PC-3 (cell line): ENCODE measurements at regions not wholly inside any gene's neighbourhood (a gene's known extent, or its start where the extent isn't known, plus 50 kb on each side); places are given as distances from the start of the nearest gene placed in this dataset.

Experiments
- ATAC-seq: fragments of 200-7000 bp; cut with Tn5 transposase; 2 replicates; pipeline ENCODE4 v1.9.1; 2020; ENCODE audit warnings: mild to moderate bottlenecking, moderate library complexity
- BruUV-seq: library from RNA; stranded (reverse); fragments of 400-500 nt; replicated peaks from 2 replicates; lab custom pipeline; 2021; lab: Mats Ljungman, UMichigan
- CTCF ChIA-PET: fragments of 300-600 bp; sonication (Branson Sonifier 250); formaldehyde crosslinking; loops from one replicate; lab custom pipeline; 2022; ENCODE audit warnings: antibody characterized with exemption; lab: Charles Lee
- POLR2A ChIA-PET: fragments of 300-600 bp; sonication (Branson Sonifier 250); formaldehyde crosslinking; loops from one replicate; lab custom pipeline; 2022; ENCODE audit warnings: antibody characterized with exemption; ENCODE audit not compliant: unreplicated experiment; lab: Charles Lee
- DNase-seq: peaks from one replicate; pipeline ENCODE4 v3.0.0-alpha.2; 2015
- H2AFZ ChIP-seq: fragments of 300-600 bp; sonication (generic); 2 replicates; pipeline ENCODE4 v1.6.0; 2016; ENCODE audit warnings: antibody characterized with exemption, low read length
- H3F3A ChIP-seq: fragments of 300-600 bp; sonication (generic); one replicate; pipeline ENCODE4 v1.6.0; 2017; ENCODE audit warnings: antibody characterized with exemption, low read length, control low read depth, mild to moderate bottlenecking; ENCODE audit not compliant: unreplicated experiment
- H3K27ac ChIP-seq: fragments of 300-600 bp; sonication (generic); 2 replicates; pipeline ENCODE4 v1.5.1; 2016; ENCODE audit warnings: mild to moderate bottlenecking, low read length
- H3K27me3 ChIP-seq: fragments of 300-600 bp; sonication (generic); 2 replicates; pipeline ENCODE4 v1.6.1; 2016; ENCODE audit warnings: low read length, mixed read lengths
- H3K36me3 ChIP-seq: fragments of 300-600 bp; sonication (generic); 2 replicates; pipeline ENCODE4 v1.6.1; 2016; ENCODE audit warnings: low read depth, mixed run types, low read length, mixed read lengths
- H3K4me1 ChIP-seq: fragments of 300-600 bp; sonication (generic); 2 replicates; pipeline ENCODE4 v1.5.1; 2016; ENCODE audit warnings: low read length; ENCODE audit not compliant: insufficient read depth
- H3K4me2 ChIP-seq: fragments of 300-600 bp; sonication (generic); 2 replicates; pipeline ENCODE4 v1.6.0; 2016; ENCODE audit warnings: low read length
- H3K4me3 ChIP-seq: fragments of 300-600 bp; sonication (generic); 2 replicates; pipeline ENCODE4 v1.5.1; 2016; ENCODE audit warnings: mild to moderate bottlenecking, low read length, mixed read lengths
- H3K79me2 ChIP-seq: fragments of 300-600 bp; sonication (generic); 2 replicates; pipeline ENCODE4 v1.6.1; 2017; ENCODE audit warnings: low read length, mixed read lengths
- H3K9ac ChIP-seq: fragments of 300-600 bp; sonication (generic); 2 replicates; pipeline ENCODE4 v1.6.0; 2016; ENCODE audit warnings: mild to moderate bottlenecking, low read length
- H3K9me2 ChIP-seq: fragments of 300-600 bp; sonication (generic); replicated peaks from 2 replicates; pipeline ENCODE4 v1.6.1; 2016; ENCODE audit warnings: mixed run types, low read length, mixed read lengths
- H3K9me3 ChIP-seq: fragments of 300-600 bp; sonication (generic); 2 replicates; pipeline ENCODE4 v1.6.1; 2016; ENCODE audit warnings: low read length, mixed read lengths
- H4K20me1 ChIP-seq: fragments of 300-600 bp; sonication (generic); 2 replicates; pipeline ENCODE4 v1.6.1; 2016; ENCODE audit warnings: low read length, mixed read lengths
- CTCF ChIP-seq: fragments of 300-600 bp; sonication (generic); conservative IDR thresholded peaks from 2 replicates; pipeline ENCODE4 v1.5.1; 2017; ENCODE audit warnings: antibody characterized with exemption, low read depth, mild to moderate bottlenecking, low read length
- EZH2 ChIP-seq: fragments of 300-600 bp; sonication (generic); IDR thresholded peaks from one replicate; pipeline ENCODE4 v1.6.1; 2017; ENCODE audit warnings: antibody characterized with exemption, mild to moderate bottlenecking, low read length; ENCODE audit not compliant: unreplicated experiment
- EZH2phosphoT487 ChIP-seq: fragments of 300-600 bp; sonication (generic); IDR thresholded peaks from 2 replicates; pipeline ENCODE4 v1.6.1; 2018; ENCODE audit warnings: mild to moderate bottlenecking, antibody characterized with exemption, low read length, borderline replicate concordance
- intact Hi-C: fragments of 100-400 bp; cut with micrococcal nuclease; formaldehyde crosslinking; loops from 2 replicates; pipeline ENCODE4 v1.9.0; 2023

DNA sequence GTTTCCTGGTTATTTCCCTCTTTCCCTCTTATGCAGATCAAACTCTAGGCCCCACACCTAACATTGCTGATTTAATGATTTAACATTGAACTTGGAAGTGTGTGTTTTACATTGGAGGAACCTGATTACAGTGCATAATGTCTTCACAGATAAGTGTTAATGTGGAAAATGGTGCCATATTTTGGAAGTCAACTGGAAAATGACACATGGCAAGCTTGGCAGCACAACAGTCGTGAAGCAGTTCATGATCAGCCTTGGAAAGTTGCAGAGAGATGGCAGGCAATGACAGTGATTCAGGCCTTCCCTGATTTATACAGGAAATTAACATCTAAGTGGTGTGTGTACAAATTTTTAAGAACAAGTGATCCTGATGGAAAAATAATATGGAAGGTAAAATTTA lies 80.0 kb upstream of the CTNND2 start:
- Histone ChIP-seq H3K9me2 (no peaks in the 10 kb centered on the region), H3K27me3 (no peaks in the 10 kb centered on the region), H3K4me3 (no peak overlapping the region), H3K9me3 (no peaks in the 10 kb centered on the region), H3K4me1 (peaks cover 9% of the 10 kb centered on the region; the same call in 1 of the 2 replicates), H3K27ac (no peak overlapping the region), H3K9ac (no peak overlapping the region), H2AFZ (no peak overlapping the region), H3F3A (no peaks in the 10 kb centered on the region), H3K4me2 (no peak overlapping the region), H3K79me2 (no peaks in the 10 kb centered on the region), H4K20me1 (no peaks in the 10 kb centered on the region), H3K36me3 (no peaks in the 10 kb centered on the region)
- ChIA-PET CTCF (no interaction called here), POLR2A (interaction anchor here (0.7 kb wide), 1 partner anchor 175 kb away, joined by 4 read pairs; no protein-coding TSS in a partner anchor)
- TF ChIP-seq EZH2phosphoT487 (no peak), EZH2 (no peak), CTCF (no peak)
- intact Hi-C loops: no loop called here
- no peak for ATAC-seq
- BruUV-seq: no TSS peak
- DNase-seq: no peak

GRCh38 chr5:11981986-11982385 lies 77.7 kb upstream of the CTNND2 start:
- intact Hi-C loops: no loop called here
- no peak overlapping the region for H3K4me3 ChIP-seq
- no peak for TF ChIP-seq CTCF
- TF ChIP-seq EZH2: no peak
- no peak for TF ChIP-seq EZH2phosphoT487
- no peaks in the 10 kb centered on the region for H3K9me3 ChIP-seq
- peaks cover 9% of the 10 kb centered on the region; the same call in 1 of the 2 replicates for H3K4me1 ChIP-seq
- no peaks in the 10 kb centered on the region for H3F3A ChIP-seq
- no peaks in the 10 kb centered on the region for H4K20me1 ChIP-seq
- BruUV-seq: no TSS peak
- H3K79me2 ChIP-seq: no peaks in the 10 kb centered on the region
- H3K4me2 ChIP-seq: no peak overlapping the region
- ChIA-PET POLR2A (no interaction called here), CTCF (no interaction called here)
- DNase-seq: peak; percentile 65
- no peaks in the 10 kb centered on the region for H3K36me3 ChIP-seq
- no peaks in the 10 kb centered on the region for H3K27me3 ChIP-seq
- no peaks in the 10 kb centered on the region for H3K9me2 ChIP-seq
- ATAC-seq: 0 out of 2 replicates have a peak, but pooled peaks have one; percentile 18
- no peak overlapping the region for H3K27ac ChIP-seq
- no peak overlapping the region for H3K9ac ChIP-seq
- H2AFZ ChIP-seq: no peak overlapping the region

DNA sequence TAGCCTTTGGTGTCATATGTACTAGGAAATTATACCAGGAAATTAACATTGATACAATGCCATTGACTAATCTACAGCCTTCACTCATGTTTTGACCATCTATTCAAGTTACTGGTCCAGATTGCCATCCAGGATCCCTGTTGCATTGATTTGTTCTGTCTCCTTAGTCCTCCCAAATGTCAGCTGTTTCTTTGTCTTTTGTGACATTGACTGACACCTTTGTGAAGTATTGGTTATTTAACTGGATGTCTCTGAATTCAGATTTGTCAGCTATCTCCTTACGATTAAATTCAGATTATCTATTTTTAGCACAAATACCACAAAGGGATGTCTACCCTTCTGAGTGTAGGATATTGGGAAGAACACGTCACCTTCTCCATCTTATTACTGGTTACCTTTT lies 73.7 kb upstream of the CTNND2 start:
- peaks cover 13% of the 10 kb centered on the region for H3K4me1 ChIP-seq
- no peak for ATAC-seq
- H3K9me3 ChIP-seq: no peaks in the 10 kb centered on the region
- no peak overlapping the region for H3K27ac ChIP-seq
- no peaks in the 10 kb centered on the region for H3K79me2 ChIP-seq
- no peaks in the 10 kb centered on the region for H4K20me1 ChIP-seq
- H3K27me3 ChIP-seq: no peaks in the 10 kb centered on the region
- TF ChIP-seq EZH2phosphoT487: no peak
- no peak for TF ChIP-seq EZH2
- TF ChIP-seq CTCF: no peak
- no peak overlapping the region for H2AFZ ChIP-seq
- CTCF ChIA-PET: no interaction called here
- H3K9ac ChIP-seq: no peak overlapping the region
- no peaks in the 10 kb centered on the region for H3K9me2 ChIP-seq
- no peak for DNase-seq
- no peaks in the 10 kb centered on the region for H3K36me3 ChIP-seq
- H3K4me2 ChIP-seq: no peak overlapping the region
- BruUV-seq: no TSS peak
- H3K4me3 ChIP-seq: no peak overlapping the region
- H3F3A ChIP-seq: no peaks in the 10 kb centered on the region
- intact Hi-C loops: no loop called here
- POLR2A ChIA-PET: no interaction called here
